Fibroblast of lung (primary cell): ENCODE measurements at regions not wholly inside any gene's neighbourhood (a gene's known extent, or its start where the extent isn't known, plus 50 kb on each side); places are given as distances from the start of the nearest gene placed in this dataset.

Experiments
- CTCF ChIP-seq, 2 donors: IDR thresholded peaks in 1 of 2; conservative IDR thresholded peaks in 1 of 2; 1 replicate in 1 of 2; 2 replicates in 1 of 2; pipeline ENCODE4 v1.5.1; 2011 to 2012; ENCODE audit warnings: low read length in 2 of 2, control low read depth in 1 of 2, inconsistent platforms in 1 of 2, low read depth in 1 of 2, mild to moderate bottlenecking in 1 of 2
- EZH2 ChIP-seq: IDR thresholded peaks from 2 replicates; pipeline ENCODE4 v1.5.1; 2012; ENCODE audit warnings: low read length, control low read depth, mild to moderate bottlenecking; ENCODE audit errors: missing control alignments

- TF ChIP-seq CTCF (conservative IDR thresholded peaks at IDR 0.05 in 1 of 2, IDR thresholded peaks at IDR 0.05 in 1 of 2; ENCODE audit: low read depth in 1 of 2, low read length in 2 of 2) (peak; percentile 14 to 23), EZH2 (no peak)
Measured at GRCh38 chr6:166032366-166033200, 135.1 kb downstream of the TBXT start.
